Heart left ventricle (tissue), 16 donors: ENCODE measurements at regions not wholly inside any gene's neighbourhood (a gene's known extent, or its start where the extent isn't known, plus 50 kb on each side); places are given as distances from the start of the nearest gene placed in this dataset.

ENCODE experiments used
- ATAC-seq, 4 donors: fragments of 200-7000 bp; cut with Tn5 transposase; one replicate each; pipeline ENCODE4 v1.9.1; 2020 to 2022; ENCODE audit warnings: moderate library complexity in 4 of 4, mild to moderate bottlenecking in 3 of 4, moderate number of reproducible peaks in 1 of 4
- DNase-seq, 5 donors: peaks; one replicate each; pipeline ENCODE4 v3.0.0-alpha.2; 2020
- H3K27ac ChIP-seq, 12 donors: fragments of 200-600 bp; sonication (generic) in 4 of 12; one replicate each; pipeline versions ENCODE4 v1.5.0 to v1.8.0; 2016 to 2022; ENCODE audit warnings: mild to moderate bottlenecking in 2 of 12
- H3K27me3 ChIP-seq, 9 donors: fragments of 200-600 bp; sonication (generic) in 2 of 9; one replicate each; pipeline versions ENCODE4 v1.5.1 to v1.8.0; 2016 to 2022; ENCODE audit warnings: mild to moderate bottlenecking in 3 of 9
- H3K36me3 ChIP-seq, 9 donors: fragments of 200-600 bp; sonication (generic) in 2 of 9; one replicate each; pipeline versions ENCODE4 v1.5.0 to v1.8.0; 2018 to 2022; ENCODE audit warnings: mild to moderate bottlenecking in 2 of 9
- H3K4me1 ChIP-seq, 12 donors: fragments of 200-600 bp; sonication (generic) in 4 of 12; one replicate each; pipeline versions ENCODE4 v1.5.0 to v1.8.0; 2016 to 2022; ENCODE audit warnings: mild to moderate bottlenecking in 3 of 12
- H3K4me3 ChIP-seq, 12 donors: fragments of 200-600 bp; sonication (generic) in 4 of 12; one replicate each; pipeline versions ENCODE4 v1.5.0 to v1.8.0; 2017 to 2022; ENCODE audit warnings: mild to moderate bottlenecking in 9 of 12, moderate library complexity in 4 of 12
- H3K9me3 ChIP-seq, 12 donors: fragments of 200-600 bp; sonication (generic) in 4 of 12; one replicate each; pipeline versions ENCODE4 v1.5.0 to v1.8.0; 2016 to 2022; ENCODE audit warnings: mild to moderate bottlenecking in 1 of 12
- CTCF ChIP-seq, 12 donors: fragments of 200-600 bp; sonication (generic) in 4 of 12; IDR thresholded peaks; one replicate each; pipeline versions ENCODE4 v1.5.0 to v1.8.0; 2018 to 2022; ENCODE audit warnings: antibody characterized with exemption in 12 of 12, mild to moderate bottlenecking in 5 of 12
- POLR2A ChIP-seq, 2 donors: fragments of 450-650 bp; IDR thresholded peaks; one replicate each; pipeline ENCODE4 v1.6.1; 2017; ENCODE audit warnings: antibody characterized with exemption in 2 of 2, mild to moderate bottlenecking in 2 of 2, moderate library complexity in 2 of 2
- WGBS, 4 donors: extraction: QIAGEN DNeasy Blood & Tissue Kit in 2 of 4; methylation state at CpG; one replicate each; pipeline versions ENCODE4 v1.1.5 to v1.1.7; 2013 to 2018; 5-methylcytosine and 5-hydroxymethylcytosine counted together
- intact Hi-C, 10 donors: fragments of 100-400 bp; cut with DNase I; formaldehyde crosslinking; loops; one replicate each; pipeline versions ENCODE4 v1.11.1 to v1.14.2; 2022
- donor health status: ischemic (EF 13 %, LVEDD 7.1; RV severe dilation, severe dysfunction).
- donor health status: healthy with polysubstance abuse.
- donor health status: DM: no; HTN: yes; CAD: no.
- donor health status: DM: no; HTN: no; CAD: no.
- donor health status: ischemic (EF 25% LVEDD 6.9; RV normal size, moderate dysfunction).
- donor health status: ischemic (EF 25% LVEDD 5.7; RV mildly dilated, moderate dysfunction).
- donor health status: healthy.
- donor health status: DM: yes; HTN: yes; CAD: no.
- donor health status: ischemic (EF 35%, LVEDD 5.7; RV mildly dilated, moderate dysfunction).
- donor health status: nonischemic (EF 11% LVEDD 7.7; RV severe dilation, severe dysfunction).
- donor health status: DM: yes; HTN: yes; CAD: no.
- donor health status: PGD.
- donor health status: ischemic (EF 29% LVEDD 5.4; RV normal size, mild dysfunction).
- donor health status: nonischemic (EF 23%, LVEDD 6.1; RV moderate dilation, normal function).

DNA sequence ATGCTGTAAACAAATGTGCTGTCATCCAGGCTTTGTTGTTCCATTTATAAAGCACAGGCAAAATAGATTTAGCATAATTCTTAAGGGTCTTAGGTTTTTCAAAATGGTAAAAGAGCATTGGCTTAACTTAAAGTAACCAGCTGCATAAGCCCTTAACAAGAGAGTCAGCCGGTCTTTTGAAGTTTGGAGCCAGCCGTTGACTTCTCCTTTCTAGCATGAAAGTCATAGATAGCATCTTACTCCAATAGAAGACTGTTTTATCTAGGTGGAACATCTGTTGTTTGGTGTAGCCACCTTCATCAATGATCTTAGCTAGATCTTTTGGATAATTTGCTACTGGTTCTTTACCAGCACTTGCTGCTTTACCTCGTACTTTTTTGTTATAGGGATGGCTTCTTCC, 297.5 kb upstream of the DCBLD2 start:
- WGBS, 4 donors: 72 to 86% (median 76%) methylated on average over 3 of the region's 3 CpGs
- intact Hi-C loops: no loop called here
- Histone ChIP-seq H3K27ac (no peak overlapping the region), H3K27me3 (no peaks in the 10 kb centered on the region), H3K9me3 (peaks cover 0 to 9% (median 0%) of the 10 kb centered on the region in 12 donors), H3K4me1 (no peaks in the 10 kb centered on the region), H3K4me3 (no peak overlapping the region), H3K36me3 (no peaks in the 10 kb centered on the region)
- ATAC-seq: no peak
- TF ChIP-seq CTCF (IDR thresholded peaks at IDR 0.05) (no peak), POLR2A (IDR thresholded peaks at IDR 0.05) (no peak)
- no peak for DNase-seq

DNA sequence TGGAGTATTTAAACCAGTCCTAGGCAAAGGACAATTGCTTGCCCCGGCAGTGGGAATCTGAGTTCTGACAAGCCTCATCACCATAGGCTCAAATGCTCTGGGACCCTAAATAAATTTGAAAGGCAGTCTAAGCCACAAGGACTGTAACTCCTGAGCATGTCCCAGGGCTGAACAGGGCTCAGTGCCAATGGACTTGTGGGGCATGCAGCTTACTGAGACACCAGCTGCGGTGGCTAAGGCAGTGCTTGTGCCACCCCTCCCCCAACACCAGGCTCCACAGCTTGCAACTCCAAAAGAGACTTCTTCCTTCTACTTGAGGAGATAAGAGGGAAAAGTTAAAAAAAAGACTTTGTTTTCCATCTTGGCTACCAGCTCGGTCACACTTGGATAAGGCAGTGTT, 289.7 kb upstream of the DCBLD2 start:
- H3K27ac ChIP-seq: no peak overlapping the region
- DNase-seq: no peak
- no peaks in the 10 kb centered on the region for H3K36me3 ChIP-seq
- no peak for ATAC-seq
- no peaks in the 10 kb centered on the region for H3K27me3 ChIP-seq
- intact Hi-C loops: no loop called here
- WGBS, 4 donors: 73 to 79% (median 73%) methylated on average over 3 of the region's 3 CpGs
- no peaks in the 10 kb centered on the region for H3K4me1 ChIP-seq
- H3K4me3 ChIP-seq: no peak overlapping the region
- TF ChIP-seq POLR2A (IDR thresholded peaks at IDR 0.05) (no peak), CTCF (IDR thresholded peaks at IDR 0.05) (no peak)
- peaks cover 0 to 18% (median under 1%) of the 10 kb centered on the region in 12 donors for H3K9me3 ChIP-seq

DNA sequence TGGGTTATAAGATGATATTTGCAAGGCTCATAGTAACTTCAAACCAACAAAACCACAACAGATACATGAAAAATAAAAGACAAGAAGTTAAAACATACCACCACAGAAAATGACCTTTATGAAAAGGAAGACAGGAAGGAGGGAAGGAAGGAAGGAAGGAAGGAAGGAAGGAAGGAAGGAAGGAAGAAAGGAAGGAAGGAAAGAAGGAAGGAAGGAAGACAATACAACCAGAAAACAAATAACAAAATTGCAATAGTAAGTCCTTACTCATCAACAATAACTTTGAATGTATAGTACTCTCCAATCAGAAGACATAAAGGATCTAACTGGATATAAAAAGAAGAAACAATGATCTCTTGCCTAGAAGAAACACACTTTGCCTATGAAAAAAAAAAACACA, 287.4 kb upstream of the DCBLD2 start:
- intact Hi-C loops: no loop called here
- DNase-seq (no peak), ATAC-seq (no peak)
- Histone ChIP-seq H3K9me3 (peaks cover 0 to 15% (median 0%) of the 10 kb centered on the region in 12 donors), H3K27me3 (no peaks in the 10 kb centered on the region), H3K27ac (no peak overlapping the region), H3K4me3 (no peak overlapping the region), H3K4me1 (no peaks in the 10 kb centered on the region), H3K36me3 (no peaks in the 10 kb centered on the region)
- no peak for TF ChIP-seq CTCF (IDR thresholded peaks at IDR 0.05)
- no peak for TF ChIP-seq POLR2A (IDR thresholded peaks at IDR 0.05)

DNA sequence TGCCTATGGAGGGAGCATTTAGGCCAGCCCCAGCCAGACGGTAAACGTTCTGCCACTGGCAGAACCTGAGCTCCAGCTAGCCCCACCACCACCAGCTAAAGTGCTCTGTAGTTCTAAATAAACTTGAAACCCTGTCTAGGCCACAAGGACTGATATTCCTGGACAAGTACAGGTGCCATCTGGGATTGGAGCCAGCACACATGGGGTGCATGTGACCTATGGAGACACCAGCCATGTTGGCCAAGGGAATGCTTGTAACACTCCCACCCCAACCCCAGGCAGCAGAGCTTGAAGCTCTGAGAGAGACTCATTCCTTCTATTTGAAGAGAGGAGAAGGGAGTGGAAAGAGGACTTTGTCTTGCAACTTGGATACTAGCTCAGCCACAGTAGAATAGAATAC, 284.5 kb upstream of the DCBLD2 start:
- no peaks in the 10 kb centered on the region for H3K27me3 ChIP-seq
- intact Hi-C loops: no loop called here
- WGBS, 4 donors: 90 to 94% (median 91%) methylated on average over 2 of the region's 2 CpGs
- TF ChIP-seq POLR2A (IDR thresholded peaks at IDR 0.05) (no peak), CTCF (IDR thresholded peaks at IDR 0.05) (no peak)
- no peak for DNase-seq
- H3K4me1 ChIP-seq: no peaks in the 10 kb centered on the region
- H3K36me3 ChIP-seq: no peaks in the 10 kb centered on the region
- ATAC-seq: no peak
- H3K9me3 ChIP-seq: peaks cover 0 to 2% (median 0%) of the 10 kb centered on the region in 12 donors
- H3K27ac ChIP-seq: no peak overlapping the region
- no peak overlapping the region for H3K4me3 ChIP-seq
